ENCODE measurements at regions not wholly inside any gene's neighbourhood (a gene's known extent, or its start where the extent isn't known, plus 50 kb on each side); places are given as distances from the start of the nearest gene placed in this dataset.

- H3K4me1 ChIP-seq (ENCODE audit: control insufficient read depth, insufficient read depth, low read length) = peaks cover 6% of the 10 kb centered on the region
- no CpG with 5 or more reads among the region's 1 CpG for WGBS (ENCODE audit: insufficient coverage)
- no peaks in the 10 kb centered on the region for H3K27me3 ChIP-seq (ENCODE audit: control insufficient read depth, insufficient read depth, low read length)
- DNase-seq = no peak
- H3K9me3 ChIP-seq (replicated peaks; ENCODE audit: control insufficient read depth, low read depth, low read length) = peaks cover 5% of the 10 kb centered on the region
- no peak overlapping the region for H3K4me3 ChIP-seq (ENCODE audit: low read length)
- H3K27ac ChIP-seq (ENCODE audit: low read length) = no peak overlapping the region
- H3K36me3 ChIP-seq (ENCODE audit: control insufficient read depth, insufficient read depth, low read length) = no peaks in the 10 kb centered on the region
Measured at GRCh38 chr13:74927823-74928222, 554.1 kb downstream of the TBC1D4 start.

DNA sequence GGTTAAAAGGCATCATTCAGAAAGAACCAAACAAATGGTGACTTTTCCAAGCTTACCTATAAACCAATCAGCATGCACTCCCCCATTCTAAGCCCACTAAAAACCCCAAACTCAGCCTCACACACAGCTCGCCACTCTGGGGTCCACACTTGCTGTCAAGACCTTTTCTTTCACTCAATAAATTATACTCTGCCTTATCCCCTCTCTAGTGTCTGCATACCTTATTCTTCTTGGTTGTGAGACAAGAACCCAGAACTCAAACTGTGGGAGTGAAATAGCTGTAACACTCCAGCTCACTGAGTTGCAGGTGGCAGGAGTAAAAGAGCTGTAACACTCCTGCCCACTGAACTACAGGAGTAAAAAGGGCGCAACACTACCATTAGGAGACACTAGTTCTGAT lies 559.0 kb downstream of the TBC1D4 start:
- Histone ChIP-seq H3K4me3 (ENCODE audit: low read length) (no peak overlapping the region), H3K27me3 (ENCODE audit: control insufficient read depth, insufficient read depth, low read length) (no peaks in the 10 kb centered on the region), H3K9me3 (replicated peaks; ENCODE audit: control insufficient read depth, low read depth, low read length) (peaks cover 6% of the 10 kb centered on the region), H3K4me1 (ENCODE audit: control insufficient read depth, insufficient read depth, low read length) (no peaks in the 10 kb centered on the region), H3K27ac (ENCODE audit: low read length) (no peak overlapping the region), H3K36me3 (ENCODE audit: control insufficient read depth, insufficient read depth, low read length) (no peaks in the 10 kb centered on the region)
- WGBS (ENCODE audit: insufficient coverage) = 100% methylated on average over 1 of the region's 2 CpGs
- no peak for DNase-seq

DNA sequence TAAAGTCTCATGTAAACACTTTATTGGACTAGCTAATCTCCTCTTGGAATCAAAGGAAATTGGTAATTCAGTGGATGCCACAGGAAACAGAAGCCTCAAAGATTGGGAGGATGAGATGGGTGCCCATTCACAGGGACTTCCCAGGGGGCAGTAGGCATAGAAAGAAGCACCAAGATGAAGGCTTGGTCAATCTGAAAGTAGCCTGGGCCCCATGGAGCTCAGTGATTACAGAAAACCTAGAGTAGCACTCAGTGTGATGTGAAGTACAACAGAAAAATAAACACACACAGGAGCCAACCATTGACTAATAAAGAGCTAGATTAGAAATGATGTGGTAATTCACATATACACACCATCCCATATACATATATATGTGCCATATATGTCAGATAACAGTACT lies 560.6 kb downstream of the TBC1D4 start:
- no peaks in the 10 kb centered on the region for H3K4me1 ChIP-seq (ENCODE audit: control insufficient read depth, insufficient read depth, low read length)
- H3K27me3 ChIP-seq (ENCODE audit: control insufficient read depth, insufficient read depth, low read length) = no peaks in the 10 kb centered on the region

GRCh38 chr13:74920920-74921319 lies 561.0 kb downstream of the TBC1D4 start:
- Histone ChIP-seq H3K27ac (ENCODE audit: low read length) (no peak overlapping the region), H3K4me1 (ENCODE audit: control insufficient read depth, insufficient read depth, low read length) (no peaks in the 10 kb centered on the region), H3K4me3 (ENCODE audit: low read length) (no peak overlapping the region), H3K36me3 (ENCODE audit: control insufficient read depth, insufficient read depth, low read length) (no peaks in the 10 kb centered on the region), H3K27me3 (ENCODE audit: control insufficient read depth, insufficient read depth, low read length) (no peaks in the 10 kb centered on the region), H3K9me3 (replicated peaks; ENCODE audit: control insufficient read depth, low read depth, low read length) (peaks cover 4% of the 10 kb centered on the region)
- no CpG with 5 or more reads among the region's 3 CpGs for WGBS (ENCODE audit: insufficient coverage)
- no peak for DNase-seq

More for the DNA sequence above, 560.6 kb downstream of the TBC1D4 start:
- H3K4me3 ChIP-seq (ENCODE audit: low read length) = no peak overlapping the region
- no peak overlapping the region for H3K27ac ChIP-seq (ENCODE audit: low read length)
- no peaks in the 10 kb centered on the region for H3K36me3 ChIP-seq (ENCODE audit: control insufficient read depth, insufficient read depth, low read length)
- DNase-seq = no peak
- peaks cover 4% of the 10 kb centered on the region for H3K9me3 ChIP-seq (replicated peaks; ENCODE audit: control insufficient read depth, low read depth, low read length)

- H3K27ac ChIP-seq (ENCODE audit: low read length) = no peak overlapping the region
- no peak overlapping the region for H3K4me3 ChIP-seq (ENCODE audit: low read length)
- no peaks in the 10 kb centered on the region for H3K36me3 ChIP-seq (ENCODE audit: control insufficient read depth, insufficient read depth, low read length)
- no peaks in the 10 kb centered on the region for H3K27me3 ChIP-seq (ENCODE audit: control insufficient read depth, insufficient read depth, low read length)
- 74% methylated on average over 2 of the region's 4 CpGs for WGBS (ENCODE audit: insufficient coverage)
- no peak for DNase-seq
- no peaks in the 10 kb centered on the region for H3K4me1 ChIP-seq (ENCODE audit: control insufficient read depth, insufficient read depth, low read length)
- peaks cover 4% of the 10 kb centered on the region for H3K9me3 ChIP-seq (replicated peaks; ENCODE audit: control insufficient read depth, low read depth, low read length)
Measured at GRCh38 chr13:74920361-74920760, 561.6 kb downstream of the TBC1D4 start.

GRCh38 chr13:74919914-74920313 lies 562.1 kb downstream of the TBC1D4 start:
- Histone ChIP-seq H3K27me3 (ENCODE audit: control insufficient read depth, insufficient read depth, low read length) (no peaks in the 10 kb centered on the region), H3K27ac (ENCODE audit: low read length) (no peak overlapping the region), H3K4me3 (ENCODE audit: low read length) (no peak overlapping the region), H3K9me3 (replicated peaks; ENCODE audit: control insufficient read depth, low read depth, low read length) (peaks cover 4% of the 10 kb centered on the region), H3K4me1 (ENCODE audit: control insufficient read depth, insufficient read depth, low read length) (no peaks in the 10 kb centered on the region), H3K36me3 (ENCODE audit: control insufficient read depth, insufficient read depth, low read length) (no peaks in the 10 kb centered on the region)
- DNase-seq = no peak

DNA sequence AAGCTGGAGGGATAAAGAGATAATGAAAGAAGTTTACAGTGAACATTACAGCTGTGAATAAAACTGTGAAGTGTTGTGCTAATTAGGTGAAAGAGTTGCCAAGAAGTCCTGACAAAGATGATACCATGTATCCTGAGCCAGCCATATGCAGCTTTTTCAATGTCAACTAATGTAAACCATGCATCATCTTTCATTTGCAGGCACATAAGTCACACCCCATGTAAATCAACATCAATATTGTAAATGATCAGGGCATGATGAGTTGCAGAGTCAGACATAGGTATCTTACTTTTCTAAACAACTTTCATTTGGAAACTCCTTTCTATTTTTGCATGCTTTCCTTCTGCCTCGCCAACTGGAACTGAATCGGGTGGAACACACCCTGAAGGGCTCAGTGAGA lies 569.1 kb downstream of the TBC1D4 start:
- H3K27ac ChIP-seq (ENCODE audit: low read length) = no peak overlapping the region
- H3K9me3 ChIP-seq (replicated peaks; ENCODE audit: control insufficient read depth, low read depth, low read length) = no peaks in the 10 kb centered on the region

GRCh38 chr13:74910415-74910814 lies 571.6 kb downstream of the TBC1D4 start:
- H3K27me3 ChIP-seq (ENCODE audit: control insufficient read depth, insufficient read depth, low read length) = no peaks in the 10 kb centered on the region
- no peak overlapping the region for H3K4me3 ChIP-seq (ENCODE audit: low read length)
- no CpG with 5 or more reads among the region's 5 CpGs for WGBS (ENCODE audit: insufficient coverage)
- H3K36me3 ChIP-seq (ENCODE audit: control insufficient read depth, insufficient read depth, low read length) = no peaks in the 10 kb centered on the region
- no peak for DNase-seq
- H3K4me1 ChIP-seq (ENCODE audit: control insufficient read depth, insufficient read depth, low read length) = no peaks in the 10 kb centered on the region
- no peak overlapping the region for H3K27ac ChIP-seq (ENCODE audit: low read length)
- H3K9me3 ChIP-seq (replicated peaks; ENCODE audit: control insufficient read depth, low read depth, low read length) = no peaks in the 10 kb centered on the region

More for the DNA sequence above, 569.1 kb downstream of the TBC1D4 start:
- Histone ChIP-seq H3K27me3 (ENCODE audit: control insufficient read depth, insufficient read depth, low read length) (no peaks in the 10 kb centered on the region), H3K4me1 (ENCODE audit: control insufficient read depth, insufficient read depth, low read length) (no peaks in the 10 kb centered on the region), H3K4me3 (ENCODE audit: low read length) (no peak overlapping the region), H3K36me3 (ENCODE audit: control insufficient read depth, insufficient read depth, low read length) (no peaks in the 10 kb centered on the region)
- WGBS (ENCODE audit: insufficient coverage) = 79% methylated on average over 2 of the region's 2 CpGs
- DNase-seq = no peak

DNA sequence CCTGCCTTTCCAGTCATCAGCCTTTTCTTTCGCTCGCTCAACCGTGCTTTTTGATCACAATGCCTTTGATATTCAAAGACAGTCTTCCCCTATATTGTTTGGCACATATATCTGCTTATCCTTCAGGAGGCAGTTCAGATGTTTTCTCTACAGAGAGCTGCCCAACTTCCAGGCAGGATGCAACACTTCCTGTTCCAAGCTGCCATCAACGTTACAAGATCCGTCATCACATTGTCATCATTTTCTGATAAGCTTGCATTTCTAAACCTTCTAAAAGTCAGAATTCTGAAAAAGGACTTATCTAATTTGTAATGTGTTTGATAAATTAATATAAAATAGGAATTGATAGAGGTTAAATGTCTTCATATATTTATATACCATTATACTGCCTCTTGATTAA lies 574.2 kb downstream of the TBC1D4 start:
- Histone ChIP-seq H3K4me1 (ENCODE audit: control insufficient read depth, insufficient read depth, low read length) (no peaks in the 10 kb centered on the region), H3K27me3 (ENCODE audit: control insufficient read depth, insufficient read depth, low read length) (no peaks in the 10 kb centered on the region), H3K9me3 (replicated peaks; ENCODE audit: control insufficient read depth, low read depth, low read length) (no peaks in the 10 kb centered on the region), H3K36me3 (ENCODE audit: control insufficient read depth, insufficient read depth, low read length) (no peaks in the 10 kb centered on the region), H3K27ac (ENCODE audit: low read length) (no peak overlapping the region), H3K4me3 (ENCODE audit: low read length) (no peak overlapping the region)
- WGBS (ENCODE audit: insufficient coverage) = 69% methylated on average over 3 of the region's 5 CpGs
- no peak for DNase-seq

DNA sequence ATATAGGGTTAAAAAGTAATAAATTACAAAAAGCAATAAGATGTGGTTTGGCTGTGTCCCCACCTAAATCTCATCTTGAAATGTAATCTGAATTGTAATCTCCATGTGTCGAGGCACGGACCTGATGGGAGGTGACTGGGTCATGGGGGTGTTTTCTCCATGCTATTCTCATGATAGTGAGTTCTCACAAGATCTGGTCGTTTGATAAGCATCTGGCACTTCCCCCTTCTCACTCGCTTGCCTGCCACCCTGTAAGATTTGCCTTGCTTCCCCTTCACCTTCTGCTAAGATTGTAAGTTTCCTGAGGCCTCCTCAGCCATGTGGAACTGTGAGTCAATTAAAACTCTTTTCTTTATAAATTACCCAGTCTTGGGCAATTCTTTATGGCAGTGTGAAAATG lies 577.4 kb downstream of the TBC1D4 start:
- H3K9me3 ChIP-seq (replicated peaks; ENCODE audit: control insufficient read depth, low read depth, low read length) = no peaks in the 10 kb centered on the region
- no peak for DNase-seq
- H3K4me1 ChIP-seq (ENCODE audit: control insufficient read depth, insufficient read depth, low read length) = no peaks in the 10 kb centered on the region
- WGBS (ENCODE audit: insufficient coverage) = no CpG with 5 or more reads among the region's 4 CpGs
- H3K27ac ChIP-seq (ENCODE audit: low read length) = no peak overlapping the region
- no peaks in the 10 kb centered on the region for H3K27me3 ChIP-seq (ENCODE audit: control insufficient read depth, insufficient read depth, low read length)
- no peak overlapping the region for H3K4me3 ChIP-seq (ENCODE audit: low read length)
- H3K36me3 ChIP-seq (ENCODE audit: control insufficient read depth, insufficient read depth, low read length) = no peaks in the 10 kb centered on the region

DNA sequence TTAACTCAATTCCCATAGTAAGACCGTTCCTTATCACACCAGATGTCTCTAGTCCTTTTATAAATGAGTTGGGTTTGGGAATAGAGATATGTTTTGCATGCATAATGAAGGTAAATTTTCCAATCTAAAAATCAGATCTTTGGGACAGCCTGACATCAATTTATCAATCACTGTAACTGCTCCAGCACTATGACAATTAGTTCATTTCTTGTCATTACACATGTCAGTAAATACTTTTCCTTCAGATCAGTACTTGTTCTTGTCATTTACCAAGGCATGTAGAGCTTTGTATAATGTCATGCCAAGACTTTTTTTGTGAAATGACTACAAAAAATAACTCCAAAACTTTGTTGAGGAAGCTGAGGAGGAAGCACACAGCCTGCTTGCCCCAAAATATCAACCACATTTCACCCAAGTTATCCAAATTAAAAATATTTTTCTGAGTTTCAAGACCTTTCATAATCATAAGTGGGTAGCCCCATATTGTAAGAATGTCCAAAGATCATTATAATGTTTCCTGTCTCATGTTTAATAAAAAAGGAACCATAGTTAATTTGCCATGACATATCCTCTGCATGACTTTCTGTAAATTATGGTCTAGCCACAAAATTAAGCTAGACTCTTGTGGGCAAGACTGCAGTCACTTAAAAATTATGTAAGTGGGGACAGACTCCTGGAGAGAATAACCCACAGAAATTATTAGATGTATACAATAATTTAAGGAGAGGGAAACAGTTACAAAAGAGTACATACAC lies 586.8 kb downstream of the TBC1D4 start:
- H3K9me3 ChIP-seq (replicated peaks; ENCODE audit: control insufficient read depth, low read depth, low read length) = no peaks in the 10 kb centered on the region
- DNase-seq = no peak
- WGBS (ENCODE audit: insufficient coverage) = no CpG with 5 or more reads among the region's 1 CpG
- H3K27me3 ChIP-seq (ENCODE audit: control insufficient read depth, insufficient read depth, low read length) = no peaks in the 10 kb centered on the region
- no peak overlapping the region for H3K27ac ChIP-seq (ENCODE audit: low read length)
- H3K4me1 ChIP-seq (ENCODE audit: control insufficient read depth, insufficient read depth, low read length) = no peaks in the 10 kb centered on the region
- no peak overlapping the region for H3K4me3 ChIP-seq (ENCODE audit: low read length)
- no peaks in the 10 kb centered on the region for H3K36me3 ChIP-seq (ENCODE audit: control insufficient read depth, insufficient read depth, low read length)
